GDM1 (cell line): ENCODE measurements at regions not wholly inside any gene's neighbourhood (a gene's known extent, or its start where the extent isn't known, plus 50 kb on each side); places are given as distances from the start of the nearest gene placed in this dataset.
"Not testable (repeated sequence)": the region's sequence is repeated elsewhere in the genome, so short reads cannot be mapped to it uniquely, and the experiment has no call there.

Source experiments
- DNase-seq: peaks from one replicate; lab custom pipeline; 2025; lab: John Stamatoyannopoulos, UW

GRCh38 chr19:30276011-30276882 is 95.9 kb upstream of the ZNF536 start:
- DNase-seq, result no peak

- no peak for DNase-seq
Observed at GRCh38 chr19:30276883-30277280, 95.3 kb upstream of the ZNF536 start.

DNA sequence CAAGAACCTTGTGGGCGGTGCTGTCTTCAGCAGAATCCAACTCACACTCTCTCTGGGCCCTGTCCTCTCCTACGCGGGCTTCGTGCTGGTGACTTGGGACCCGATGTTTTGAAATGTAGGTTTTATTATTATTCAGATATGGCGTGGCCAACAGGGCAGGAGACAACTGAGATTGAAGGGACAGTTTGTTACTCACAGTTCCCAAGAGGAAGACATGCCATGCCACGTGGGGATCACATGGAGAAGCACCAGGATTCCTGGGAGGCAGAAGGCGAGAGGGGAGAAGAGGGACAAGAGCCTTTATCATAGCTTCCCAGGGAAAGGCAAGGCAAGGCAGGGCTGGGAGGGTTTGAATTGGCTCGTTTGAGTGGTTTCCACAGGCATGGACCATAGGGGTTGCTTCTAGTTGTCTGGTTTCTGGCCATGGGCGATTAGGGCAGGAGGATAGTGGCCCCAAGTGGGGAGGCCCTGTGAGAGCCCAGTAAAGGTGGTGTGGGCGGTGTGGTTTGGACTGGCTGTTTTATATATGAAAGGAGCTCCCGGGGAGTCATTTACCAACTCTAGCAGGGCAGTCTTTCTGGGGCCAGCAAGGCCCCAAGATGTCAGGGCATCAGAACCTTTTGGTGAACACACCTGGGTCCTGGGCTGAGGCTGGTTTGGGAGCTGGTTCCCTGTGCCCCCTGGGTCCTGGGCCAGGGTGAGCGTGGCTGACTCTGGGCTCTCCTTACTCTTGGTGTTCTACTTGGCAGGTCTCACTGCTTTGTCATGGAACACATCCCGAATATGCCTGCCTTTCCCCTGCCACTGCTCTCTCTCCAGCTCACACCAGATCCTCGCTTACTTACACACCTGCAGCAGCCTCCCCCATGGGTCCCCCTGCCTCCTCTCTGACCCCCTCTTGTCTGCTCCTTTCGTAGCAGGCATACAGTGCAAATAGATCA is 94.0 kb upstream of the ZNF536 start:
- no peak for DNase-seq

- no peak for DNase-seq
Observed at GRCh38 chr19:30278882-30279254, 93.3 kb upstream of the ZNF536 start.

DNA sequence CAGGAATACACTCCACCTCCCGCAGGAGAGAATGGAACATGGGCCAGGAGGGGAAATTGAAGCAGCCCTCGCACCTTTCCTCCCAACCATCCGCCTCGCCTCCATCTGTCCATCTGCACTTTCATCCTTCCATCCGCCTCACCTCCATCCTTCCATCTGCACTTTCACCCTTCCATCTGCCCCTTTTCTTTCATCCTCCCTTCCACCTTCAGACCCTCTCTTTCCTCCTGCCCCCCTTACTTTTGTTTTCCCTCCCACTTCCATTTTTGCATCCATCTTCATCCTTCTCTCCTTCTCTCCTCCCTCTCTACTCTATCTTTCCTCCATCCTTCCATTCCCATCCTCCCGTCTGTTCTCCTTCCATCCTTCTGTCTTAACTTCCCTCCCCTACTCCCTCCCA is 92.2 kb upstream of the ZNF536 start:
- DNase-seq, result no peak

DNA sequence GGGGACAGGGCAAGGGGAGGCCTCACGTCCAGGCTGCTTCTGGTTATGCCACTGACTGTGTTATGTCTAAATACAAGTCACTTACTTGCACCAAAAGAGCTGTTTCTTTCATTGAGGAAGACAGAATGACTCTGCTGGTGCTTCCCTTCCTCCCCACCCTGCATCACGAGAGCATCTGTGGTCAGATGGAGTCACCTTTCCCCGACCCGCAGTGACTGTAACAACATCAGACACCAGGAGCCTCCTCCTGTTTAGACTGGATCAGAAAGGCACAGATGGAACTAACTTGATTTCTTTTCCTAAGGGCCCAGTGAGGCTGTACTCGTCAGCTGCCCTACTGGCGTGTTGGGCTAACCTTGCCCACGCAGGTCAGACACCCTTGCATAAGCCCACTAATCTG is 90.3 kb upstream of the ZNF536 start:
- no peak for DNase-seq

- no peak for DNase-seq
Observed at GRCh38 chr19:30283556-30283955, 88.6 kb upstream of the ZNF536 start.

- DNase-seq, result no peak
Observed at GRCh38 chr19:30284209-30284608, 88.0 kb upstream of the ZNF536 start.

DNA sequence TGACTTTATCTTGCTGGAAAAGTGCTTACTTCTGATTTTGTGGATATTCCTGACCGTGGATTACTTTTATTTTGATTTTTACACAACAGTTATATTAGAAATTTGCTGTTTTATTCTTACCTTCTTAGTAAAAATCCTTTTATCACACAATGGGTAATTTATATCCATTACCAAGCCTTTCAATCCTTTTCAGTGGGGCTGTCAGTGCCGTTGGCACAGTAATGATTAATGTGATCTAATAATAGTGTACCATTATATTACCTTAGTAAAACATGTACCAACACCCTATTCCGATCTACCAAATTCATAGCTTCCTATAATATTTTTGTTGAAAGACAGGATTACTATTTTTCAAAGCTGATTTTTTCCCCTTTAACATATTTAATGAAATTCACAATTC is 87.3 kb upstream of the ZNF536 start:
- no peak for DNase-seq

DNA sequence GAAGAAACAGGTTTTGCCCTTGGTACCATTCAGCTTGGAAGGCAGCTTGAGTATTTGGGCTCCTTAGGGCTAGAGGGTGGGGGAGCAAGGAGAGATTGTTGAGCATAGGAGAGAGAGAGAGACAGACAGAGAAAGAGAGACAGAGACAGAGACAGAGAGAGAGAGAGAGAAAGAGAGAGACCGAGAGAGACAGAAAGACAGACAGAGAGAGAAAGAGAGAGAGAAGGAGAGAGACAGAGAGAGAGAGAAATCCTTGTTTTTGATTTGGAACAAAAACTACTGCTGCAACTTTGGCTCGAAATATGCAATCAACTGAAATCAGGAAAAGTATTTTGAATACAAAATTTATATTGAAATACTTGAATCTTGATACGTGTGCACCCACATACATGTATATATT is 85.8 kb upstream of the ZNF536 start:
- no peak for DNase-seq

GRCh38 chr19:30287259-30287658 is 84.9 kb upstream of the ZNF536 start:
- no peak for DNase-seq

- DNase-seq, result no peak
Observed at GRCh38 chr19:30287973-30288372, 84.2 kb upstream of the ZNF536 start.

DNA sequence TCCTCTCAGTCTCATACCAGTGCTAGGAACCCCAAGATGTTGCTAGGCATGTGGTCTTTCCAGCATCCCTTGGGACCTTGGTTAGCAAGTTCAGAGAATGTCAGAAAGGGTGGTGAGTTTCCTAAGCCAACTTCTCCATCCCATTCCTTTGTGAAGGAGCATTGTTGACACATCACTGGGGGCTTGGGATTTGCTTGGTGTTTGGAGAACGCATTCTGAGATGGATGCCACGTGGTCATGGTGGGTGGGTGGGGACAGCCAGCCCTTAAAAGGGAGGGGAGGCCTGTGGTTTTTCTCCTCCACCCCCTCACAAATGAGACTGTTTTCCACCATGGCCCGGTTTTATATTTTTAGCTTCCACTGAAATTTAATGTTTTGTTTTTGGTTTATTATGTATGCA is 83.3 kb upstream of the ZNF536 start:
- no peak for DNase-seq

- no peak for DNase-seq
Observed at GRCh38 chr19:30289336-30289735, 82.8 kb upstream of the ZNF536 start.

DNA sequence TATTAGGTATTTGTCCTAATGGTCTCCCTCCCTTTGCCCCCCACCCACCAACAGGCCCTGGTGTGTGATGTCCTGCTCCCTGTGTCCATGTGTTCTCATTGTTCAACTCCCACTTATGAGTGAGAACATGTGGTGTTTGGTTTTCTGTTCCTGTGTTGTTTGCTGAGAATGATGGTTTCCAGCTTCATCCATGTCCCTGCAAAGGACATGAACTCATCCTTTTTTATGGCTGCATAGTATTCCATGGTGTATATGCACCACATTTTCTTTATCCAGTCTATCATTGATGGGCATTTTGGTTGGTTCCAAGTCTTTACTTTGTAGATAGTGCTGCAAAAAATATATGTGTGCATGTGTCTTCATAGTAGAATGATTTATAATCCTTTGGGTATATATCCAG is 81.4 kb upstream of the ZNF536 start:
- DNase-seq, result not testable (repeated sequence)

DNA sequence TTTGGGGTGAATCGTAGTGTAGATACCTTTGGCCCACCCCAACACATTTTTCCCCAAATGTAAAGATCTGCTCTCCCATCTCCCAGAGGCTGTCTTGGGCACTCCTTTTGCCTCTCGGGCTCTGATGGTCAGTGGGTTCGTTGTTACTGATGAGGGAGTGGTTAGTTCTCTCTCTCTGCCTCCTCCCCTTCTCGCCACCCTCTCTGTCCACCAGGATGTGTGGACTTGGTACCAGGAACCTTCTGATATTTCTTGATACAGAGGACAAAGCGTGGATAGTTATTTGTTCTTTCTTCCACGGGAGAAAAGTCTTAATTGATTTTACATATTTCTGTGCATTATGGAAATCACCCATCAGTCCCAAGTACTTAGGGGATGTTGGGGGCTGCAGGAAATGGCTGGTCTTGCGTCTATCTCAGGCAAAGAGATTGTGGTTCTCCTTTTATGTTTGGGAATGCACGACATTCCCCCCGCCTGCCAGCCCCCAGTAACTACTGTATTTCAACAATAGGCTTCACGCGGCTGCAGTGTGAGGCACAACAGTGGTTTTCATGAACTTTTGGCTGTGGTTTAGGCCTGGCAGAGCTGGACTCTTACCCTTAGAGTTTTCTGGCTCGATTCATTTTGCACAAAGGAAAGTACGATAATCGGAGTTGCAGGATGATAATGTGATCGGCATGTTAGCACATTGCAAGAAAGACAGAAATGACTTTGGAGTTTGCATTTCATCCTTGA is 79.0 kb upstream of the ZNF536 start:
- DNase-seq, result no peak

DNA sequence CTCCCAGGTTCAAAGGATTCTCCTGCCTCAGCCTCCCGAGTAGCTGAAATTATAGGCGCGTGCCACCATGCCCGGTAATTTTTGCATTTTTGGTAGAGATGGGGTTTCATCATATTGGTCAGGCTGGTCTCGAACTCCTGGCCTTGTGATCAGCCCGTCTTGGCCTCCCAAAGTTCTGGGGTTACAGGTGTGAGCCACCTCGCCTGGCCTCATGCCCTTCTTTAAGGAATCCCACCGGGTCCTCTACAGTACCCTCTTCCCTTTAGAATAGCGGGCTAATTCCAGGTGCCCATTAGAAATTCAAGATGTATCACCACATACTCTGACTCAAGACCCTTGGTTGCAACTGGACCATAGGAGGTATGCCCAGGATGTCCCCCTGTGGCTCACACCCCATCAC is 74.2 kb upstream of the ZNF536 start:
- no peak for DNase-seq

DNA sequence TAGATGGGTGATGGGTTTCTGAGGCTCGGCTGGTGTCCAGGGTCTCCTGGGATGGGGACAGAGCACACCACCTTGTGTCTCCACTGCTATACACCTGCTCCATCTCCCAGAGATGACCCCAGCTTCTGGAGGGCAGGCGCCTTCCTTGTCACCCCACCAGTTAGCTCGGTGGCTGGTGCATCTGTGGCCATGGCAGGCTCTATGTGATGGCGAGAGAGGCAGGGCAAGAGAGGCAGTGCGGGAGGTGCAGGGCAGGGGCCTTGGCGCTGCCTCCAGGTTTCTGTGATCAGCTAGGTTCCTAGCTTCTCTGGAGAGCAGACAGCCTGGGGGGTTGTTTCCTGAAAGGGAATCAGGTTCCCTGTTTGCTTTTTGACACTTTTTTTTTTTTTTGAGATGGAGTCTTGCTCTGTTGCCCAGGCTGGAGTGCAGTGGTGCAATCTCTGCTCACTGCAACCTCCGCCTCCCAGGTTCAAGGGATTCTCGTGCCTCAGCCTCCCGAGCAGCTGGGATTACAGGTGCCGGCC is 69.0 kb upstream of the ZNF536 start:
- DNase-seq, result no peak

- no peak for DNase-seq
Observed at GRCh38 chr19:30304540-30304939, 67.6 kb upstream of the ZNF536 start.

- DNase-seq, result no peak
Observed at GRCh38 chr19:30305346-30306060, 66.7 kb upstream of the ZNF536 start.

DNA sequence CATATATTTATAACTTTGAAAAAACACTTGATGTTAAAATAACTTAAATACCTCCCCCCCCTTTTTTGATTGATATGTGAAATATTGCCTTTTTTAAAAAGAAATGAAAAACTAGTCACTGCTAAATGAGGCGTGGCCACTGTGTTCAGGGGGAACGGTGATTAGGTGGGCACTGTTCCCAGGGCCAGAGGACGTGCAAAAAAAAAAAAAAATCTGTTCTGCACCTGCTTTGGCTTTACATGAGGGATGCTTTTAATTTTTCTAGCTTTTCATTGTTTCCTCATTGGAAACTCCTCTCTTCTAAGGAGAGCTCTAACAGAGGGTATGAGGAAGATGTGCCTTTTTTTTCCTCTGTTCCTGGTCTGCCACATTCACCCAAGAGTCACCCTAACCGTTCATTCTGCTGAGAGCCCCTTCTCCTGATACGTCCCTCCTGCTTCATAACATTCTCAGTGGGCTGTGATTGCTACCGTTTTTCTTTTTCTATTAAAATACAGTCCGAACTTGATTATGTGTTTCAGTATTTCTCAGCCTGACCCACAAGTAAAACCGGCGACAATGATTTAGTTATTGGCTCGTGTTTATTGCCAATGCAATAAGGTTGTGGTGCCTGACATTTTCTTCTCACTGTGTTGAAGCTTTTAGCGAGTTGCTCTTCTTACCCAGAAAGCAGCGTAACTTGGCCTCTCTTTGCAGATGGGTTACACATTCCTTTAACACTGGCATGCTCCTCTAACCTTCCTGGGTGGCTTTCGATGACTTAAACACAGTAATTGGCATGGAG is 64.8 kb upstream of the ZNF536 start:
- no peak for DNase-seq
